ENCODE measurements at regions not wholly inside any gene's neighbourhood (a gene's known extent, or its start where the extent isn't known, plus 50 kb on each side); places are given as distances from the start of the nearest gene placed in this dataset.

DNA sequence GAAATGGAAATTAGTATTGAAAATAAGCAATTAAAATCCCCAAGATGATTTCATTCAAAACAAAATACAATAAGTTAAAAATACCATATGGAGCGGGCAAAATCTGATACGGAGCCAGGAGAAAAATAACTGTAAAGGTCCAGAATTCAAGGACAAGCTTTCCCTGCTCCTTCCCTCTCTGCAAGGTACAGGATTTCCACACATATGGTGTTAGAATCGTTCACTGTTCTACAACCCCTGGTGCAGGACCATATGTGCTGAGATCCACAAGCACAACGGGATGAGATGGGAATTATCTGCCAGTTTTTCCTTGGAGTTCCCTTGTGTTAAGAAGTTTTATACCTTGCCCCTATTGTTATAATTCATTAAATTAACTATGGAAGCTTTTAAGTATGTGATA, 94.7 kb upstream of the DMAC1 start:
- Histone ChIP-seq H3K4me2 (ENCODE audit: insufficient read depth, low read length) (no peak overlapping the region), H3K79me2 (ENCODE audit: control insufficient read depth, insufficient read depth, low read length) (no peaks in the 10 kb centered on the region), H3K9ac (replicated peaks; ENCODE audit: extremely low read depth, insufficient read depth, low read length) (no peak overlapping the region), H3K27me3 (ENCODE audit: control insufficient read depth in 2 of 2, insufficient read depth in 2 of 2, low read length in 2 of 2) (no peaks in the 10 kb centered on the region), H3K9me1 (replicated peaks; ENCODE audit: control insufficient read depth, extremely low read depth, insufficient read depth, low read length) (no peaks in the 10 kb centered on the region), H3K36me3 (ENCODE audit: control insufficient read depth in 2 of 2, extremely low read depth in 1 of 2, insufficient read depth in 2 of 2, low read length in 2 of 2) (no peaks in the 10 kb centered on the region), H3K9me3 (replicated peaks; ENCODE audit: control insufficient read depth, insufficient read depth, low read length) (no peaks in the 10 kb centered on the region), H3K4me3 (replicated peaks in 1 of 3; ENCODE audit: insufficient read depth in 1 of 3, low read depth in 1 of 3, low read length in 3 of 3) (no peak overlapping the region), H2AFZ (ENCODE audit: low read depth, low read length) (no peak overlapping the region), H3K4me1 (ENCODE audit: control insufficient read depth, extremely low read depth, insufficient read depth, low read length) (no peaks in the 10 kb centered on the region), H3K27ac (ENCODE audit: insufficient read depth, low read depth, low read length) (no peak overlapping the region), H4K20me1 (replicated peaks; ENCODE audit: control insufficient read depth, extremely low read depth, insufficient read depth, low read length) (no peaks in the 10 kb centered on the region)
- ChIA-PET POLR2A (no interaction called here), CTCF (no interaction called here)
- dilution Hi-C loops (cut with MboI; ENCODE audit: extremely low pct_ligation_motif_present, low sequenced_read_pairs) (no loop called here), intact Hi-C loops (cut with micrococcal nuclease) (no loop called here)
- no peak for TF ChIP-seq EZH2 (IDR thresholded peaks at IDR 0.05; ENCODE audit: borderline replicate concordance, low read depth, low read length, severe bottlenecking)
- TF ChIP-seq, protein P1, sequence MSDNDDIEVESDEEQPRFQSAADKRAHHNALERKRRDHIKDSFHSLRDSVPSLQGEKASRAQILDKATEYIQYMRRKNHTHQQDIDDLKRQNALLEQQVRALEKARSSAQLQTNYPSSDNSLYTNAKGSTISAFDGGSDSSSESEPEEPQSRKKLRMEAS (IDR thresholded peaks at IDR 0.05; ENCODE audit: insufficient read depth, insufficient read length): no peak
- TF ChIP-seq JUN (IDR thresholded peaks at IDR 0.05; ENCODE audit: borderline replicate concordance, insufficient read depth, insufficient read length, low read depth): no peak
- TF ChIP-seq POLR2A (IDR thresholded peaks at IDR 0.05; ENCODE audit: low read depth, low read length): no peak
- no peak for TF ChIP-seq FOS (IDR thresholded peaks at IDR 0.05; ENCODE audit: borderline replicate concordance, insufficient read depth, low read length)
- no peak for TF ChIP-seq GATA2 (IDR thresholded peaks at IDR 0.05; ENCODE audit: insufficient read depth, insufficient read length, low read depth, low read length)
- TF ChIP-seq, protein P2, sequence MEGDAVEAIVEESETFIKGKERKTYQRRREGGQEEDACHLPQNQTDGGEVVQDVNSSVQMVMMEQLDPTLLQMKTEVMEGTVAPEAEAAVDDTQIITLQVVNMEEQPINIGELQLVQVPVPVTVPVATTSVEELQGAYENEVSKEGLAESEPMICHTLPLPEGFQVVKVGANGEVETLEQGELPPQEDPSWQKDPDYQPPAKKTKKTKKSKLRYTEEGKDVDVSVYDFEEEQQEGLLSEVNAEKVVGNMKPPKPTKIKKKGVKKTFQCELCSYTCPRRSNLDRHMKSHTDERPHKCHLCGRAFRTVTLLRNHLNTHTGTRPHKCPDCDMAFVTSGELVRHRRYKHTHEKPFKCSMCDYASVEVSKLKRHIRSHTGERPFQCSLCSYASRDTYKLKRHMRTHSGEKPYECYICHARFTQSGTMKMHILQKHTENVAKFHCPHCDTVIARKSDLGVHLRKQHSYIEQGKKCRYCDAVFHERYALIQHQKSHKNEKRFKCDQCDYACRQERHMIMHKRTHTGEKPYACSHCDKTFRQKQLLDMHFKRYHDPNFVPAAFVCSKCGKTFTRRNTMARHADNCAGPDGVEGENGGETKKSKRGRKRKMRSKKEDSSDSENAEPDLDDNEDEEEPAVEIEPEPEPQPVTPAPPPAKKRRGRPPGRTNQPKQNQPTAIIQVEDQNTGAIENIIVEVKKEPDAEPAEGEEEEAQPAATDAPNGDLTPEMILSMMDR (IDR thresholded peaks at IDR 0.05; ENCODE audit: extremely low read depth in 1 of 2, insufficient read depth in 1 of 2, low read depth in 1 of 2, low read length in 2 of 2): no peak
- TF ChIP-seq MYC (IDR thresholded peaks at IDR 0.05; ENCODE audit: low read depth, low read length): no peak
- no peak for TF ChIP-seq POLR2AphosphoS5 (IDR thresholded peaks at IDR 0.05; ENCODE audit: insufficient read depth, low read depth, low read length)
- FAIRE-seq (no peak), DNase-seq (ENCODE audit: low read depth, low spot score) (no peak)
- no TSS peak for BruUV-seq (replicated peaks)

Measured in endothelial cell of umbilical vein (primary cell).